ENCODE measurements at regions not wholly inside any gene's neighbourhood (a gene's known extent, or its start where the extent isn't known, plus 50 kb on each side); places are given as distances from the start of the nearest gene placed in this dataset.
"Not testable (repeated sequence)": the region's sequence is repeated elsewhere in the genome, so short reads cannot be mapped to it uniquely, and the experiment has no call there.

DNA sequence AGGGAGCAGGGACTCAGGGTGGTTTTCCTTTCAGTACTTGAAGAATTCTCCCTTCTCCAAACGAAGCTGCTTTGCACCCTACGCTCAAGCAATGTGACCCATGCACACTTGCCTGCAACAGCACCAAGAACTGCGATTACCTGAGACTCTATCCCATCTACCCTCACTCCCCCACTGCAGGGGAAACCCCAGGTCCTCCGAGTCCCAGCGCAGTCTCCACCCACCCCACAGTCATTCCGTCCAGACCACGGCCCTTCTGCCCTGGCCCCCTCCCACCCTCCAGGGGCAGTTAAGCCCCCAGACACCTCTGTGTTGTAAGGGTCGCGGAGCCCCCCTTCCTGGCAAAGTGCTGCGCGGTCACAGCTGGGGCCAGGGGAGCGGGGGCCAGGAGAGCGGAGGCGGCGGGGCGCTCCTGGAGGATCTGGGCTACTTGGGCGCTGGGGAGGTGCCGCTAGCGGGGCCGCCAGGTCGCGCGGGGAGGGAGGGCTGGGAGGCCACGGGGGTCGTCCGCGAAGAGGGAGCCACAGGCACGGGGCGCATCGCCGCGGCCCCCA lies 59.9 kb upstream of the MSMB start:
- not testable (repeated sequence) for H3K4me1 ChIP-seq (ENCODE audit: control insufficient read depth in 3 of 3, insufficient read depth in 2 of 3, low read depth in 1 of 3, low read length in 2 of 3); H3K9me3 ChIP-seq (ENCODE audit: control insufficient read depth in 2 of 2, insufficient read depth in 1 of 2, low read depth in 1 of 2, low read length in 1 of 2); H3K36me3 ChIP-seq (ENCODE audit: control insufficient read depth in 3 of 3, insufficient read depth in 2 of 3, low read depth in 1 of 3, low read length in 3 of 3); FAIRE-seq
- H3K27ac ChIP-seq (ENCODE audit: low read depth in 1 of 3, low read length in 2 of 3): peak overlapping the region in 1 of 3 donors; percentile 24
- peaks cover 0 to 12% (median 2%) of the 10 kb centered on the region in 3 donors for H3K27me3 ChIP-seq (ENCODE audit: control insufficient read depth in 3 of 3, insufficient read depth in 3 of 3, low read length in 3 of 3)
- peak in 1 of 2 donors; percentile 52 for DNase-seq
- 1 to 2% (median 2%) methylated on average over 15 to 32 of the region's 32 CpGs for WGBS, 3 donors
- peak overlapping the region; percentile 34 to 41 (median 39) for H3K4me3 ChIP-seq (ENCODE audit: low read depth in 1 of 3, low read length in 3 of 3)

DNA sequence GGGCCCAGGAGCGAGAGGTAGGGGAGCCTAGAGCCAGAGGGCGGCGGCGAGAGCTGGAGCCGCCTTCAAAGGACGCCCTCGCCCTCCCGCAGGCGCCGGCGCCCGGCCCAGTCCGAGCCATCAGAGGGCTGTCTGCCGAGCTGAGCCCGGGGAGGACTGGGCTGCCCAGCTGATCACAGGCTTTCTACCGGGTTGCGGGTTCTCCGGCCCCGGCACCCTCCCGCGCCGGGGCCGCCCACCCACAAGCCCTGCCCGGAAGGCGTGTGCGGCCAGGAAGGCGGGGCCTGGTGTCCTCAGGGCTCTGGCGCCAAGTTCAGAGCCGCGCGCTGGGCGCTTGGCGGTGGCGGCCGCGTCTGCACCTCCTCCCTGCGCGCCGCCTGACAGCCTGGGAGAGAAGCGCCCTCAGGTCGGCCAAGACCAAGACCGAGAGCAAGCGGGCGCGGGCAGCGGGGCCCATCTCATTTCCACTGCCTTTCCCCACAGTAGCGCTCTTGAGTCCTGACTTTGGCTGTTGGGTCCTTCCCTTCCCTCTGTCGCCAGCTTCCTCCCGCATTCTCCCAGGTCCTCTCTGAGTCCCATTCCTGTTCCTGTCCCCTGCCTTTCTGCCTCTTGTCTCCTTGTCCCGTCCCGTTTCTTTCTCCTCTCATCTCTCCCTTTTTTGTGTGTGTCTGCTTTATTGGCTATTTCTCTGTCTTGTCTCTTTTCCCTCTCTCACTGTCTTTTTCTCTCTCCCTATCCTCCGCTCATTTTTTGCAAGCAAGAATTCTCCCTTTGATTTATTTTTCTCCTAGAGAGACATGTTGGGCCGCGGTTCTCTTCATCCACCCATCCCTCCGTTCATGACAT lies 60.6 kb upstream of the MSMB start:
- H3K4me3 ChIP-seq (ENCODE audit: low read depth in 1 of 3, low read length in 3 of 3): peak overlapping the region; percentile 34 to 41 (median 39)
- H3K27me3 ChIP-seq (ENCODE audit: control insufficient read depth in 3 of 3, insufficient read depth in 3 of 3, low read length in 3 of 3): peaks cover 0 to 12% (median 2%) of the 10 kb centered on the region in 3 donors
- H3K27ac ChIP-seq (ENCODE audit: low read depth in 1 of 3, low read length in 2 of 3): peak overlapping the region in 1 of 3 donors; percentile 24
- no peaks in the 10 kb centered on the region for H3K36me3 ChIP-seq (ENCODE audit: control insufficient read depth in 3 of 3, insufficient read depth in 2 of 3, low read depth in 1 of 3, low read length in 3 of 3)
- FAIRE-seq (no peak), DNase-seq (peak; percentile 71)
- no peaks in the 10 kb centered on the region for H3K9me3 ChIP-seq (ENCODE audit: control insufficient read depth in 2 of 2, insufficient read depth in 1 of 2, low read depth in 1 of 2, low read length in 1 of 2)
- 3 to 6% (median 6%) methylated on average over 25 to 55 of the region's 55 CpGs for WGBS, 3 donors
- peaks cover 0 to 5% (median 0%) of the 10 kb centered on the region in 3 donors for H3K4me1 ChIP-seq (ENCODE audit: control insufficient read depth in 3 of 3, insufficient read depth in 2 of 3, low read depth in 1 of 3, low read length in 2 of 3)

DNA sequence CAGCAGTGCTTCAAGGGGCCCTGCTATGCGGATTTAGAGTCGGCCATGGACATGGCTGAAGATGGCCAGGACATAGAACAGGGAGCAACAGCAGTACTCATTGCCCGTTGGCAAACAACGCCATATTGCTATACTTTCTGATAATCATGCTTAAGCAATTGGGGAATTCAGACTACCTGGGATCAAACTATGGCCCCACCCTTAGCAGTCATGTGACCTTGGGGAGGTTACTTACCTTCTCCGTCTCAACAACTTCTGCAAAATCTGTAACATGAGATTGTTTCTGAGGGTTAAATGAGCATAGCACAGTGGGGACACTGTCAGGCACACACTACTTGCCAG lies 62.1 kb upstream of the MSMB start:
- peaks cover 0 to 12% (median 2%) of the 10 kb centered on the region in 3 donors for H3K27me3 ChIP-seq (ENCODE audit: control insufficient read depth in 3 of 3, insufficient read depth in 3 of 3, low read length in 3 of 3)
- H3K4me1 ChIP-seq (ENCODE audit: control insufficient read depth in 3 of 3, insufficient read depth in 2 of 3, low read depth in 1 of 3, low read length in 2 of 3); FAIRE-seq; H3K36me3 ChIP-seq (ENCODE audit: control insufficient read depth in 3 of 3, insufficient read depth in 2 of 3, low read depth in 1 of 3, low read length in 3 of 3); H3K4me3 ChIP-seq (ENCODE audit: low read depth in 1 of 3, low read length in 3 of 3); DNase-seq; H3K9me3 ChIP-seq (ENCODE audit: control insufficient read depth in 2 of 2, insufficient read depth in 1 of 2, low read depth in 1 of 2, low read length in 1 of 2); H3K27ac ChIP-seq (ENCODE audit: low read depth in 1 of 3, low read length in 2 of 3): not testable (repeated sequence)
- 66 to 74% (median 71%) methylated on average over 4 of the region's 5 CpGs for WGBS, 3 donors

DNA sequence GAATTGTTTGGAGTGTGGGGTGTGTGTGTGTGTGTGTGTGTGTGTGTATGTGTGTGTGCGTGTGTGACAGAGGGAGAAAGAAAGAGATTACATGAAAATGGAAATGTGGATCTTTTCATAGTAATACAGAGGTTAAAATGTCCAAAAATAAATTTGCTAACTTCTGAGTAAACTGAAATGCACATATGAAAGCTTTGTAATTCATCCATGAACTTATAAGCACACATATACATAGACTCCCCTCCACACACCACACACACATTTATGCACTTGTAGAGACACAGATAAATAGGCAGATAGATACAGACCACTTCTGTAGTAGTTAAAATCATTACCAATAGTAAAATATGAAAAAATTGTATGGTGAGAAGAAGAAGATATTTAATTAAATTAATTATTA lies 108.2 kb upstream of the MSMB start:
- not testable (repeated sequence) for H3K9me3 ChIP-seq (ENCODE audit: control insufficient read depth in 2 of 2, insufficient read depth in 1 of 2, low read depth in 1 of 2, low read length in 1 of 2); H3K4me1 ChIP-seq (ENCODE audit: control insufficient read depth in 3 of 3, insufficient read depth in 2 of 3, low read depth in 1 of 3, low read length in 2 of 3); H3K27me3 ChIP-seq (ENCODE audit: control insufficient read depth in 3 of 3, insufficient read depth in 3 of 3, low read length in 3 of 3); FAIRE-seq; H3K36me3 ChIP-seq (ENCODE audit: control insufficient read depth in 3 of 3, insufficient read depth in 2 of 3, low read depth in 1 of 3, low read length in 3 of 3); DNase-seq; H3K4me3 ChIP-seq (ENCODE audit: low read depth in 1 of 3, low read length in 3 of 3); H3K27ac ChIP-seq (ENCODE audit: low read depth in 1 of 3, low read length in 2 of 3)
- WGBS, 3 donors: 87 to 100% methylated on average over 1 of the region's 1 CpG; no CpG with 5 or more reads in 1 of the 3 donors

DNA sequence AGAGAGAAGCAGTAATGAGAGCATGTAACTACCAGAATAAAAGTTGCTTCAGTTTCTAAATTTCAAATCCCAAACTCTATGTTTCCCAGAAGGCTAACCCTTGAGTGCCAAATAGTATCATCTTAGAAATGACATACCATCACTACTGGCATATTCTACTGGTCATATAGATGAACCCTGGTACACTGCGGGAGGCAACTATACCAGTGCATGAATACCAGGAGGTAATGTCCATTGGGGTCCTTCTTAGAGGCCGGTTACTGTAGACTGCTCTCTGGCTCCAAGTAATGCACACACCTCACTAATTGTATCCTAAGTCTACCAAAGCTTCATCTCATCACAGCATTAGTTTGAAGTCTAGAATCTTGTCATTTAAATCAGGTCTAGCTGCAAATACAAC lies 108.6 kb upstream of the MSMB start:
- not testable (repeated sequence) for H3K27ac ChIP-seq (ENCODE audit: low read depth in 1 of 3, low read length in 2 of 3); H3K9me3 ChIP-seq (ENCODE audit: control insufficient read depth in 2 of 2, insufficient read depth in 1 of 2, low read depth in 1 of 2, low read length in 1 of 2); H3K4me3 ChIP-seq (ENCODE audit: low read depth in 1 of 3, low read length in 3 of 3); H3K36me3 ChIP-seq (ENCODE audit: control insufficient read depth in 3 of 3, insufficient read depth in 2 of 3, low read depth in 1 of 3, low read length in 3 of 3); H3K4me1 ChIP-seq (ENCODE audit: control insufficient read depth in 3 of 3, insufficient read depth in 2 of 3, low read depth in 1 of 3, low read length in 2 of 3); H3K27me3 ChIP-seq (ENCODE audit: control insufficient read depth in 3 of 3, insufficient read depth in 3 of 3, low read length in 3 of 3); DNase-seq; FAIRE-seq
- WGBS, 3 donors: 91 to 95% (median 95%) methylated on average over 2 of the region's 2 CpGs

DNA sequence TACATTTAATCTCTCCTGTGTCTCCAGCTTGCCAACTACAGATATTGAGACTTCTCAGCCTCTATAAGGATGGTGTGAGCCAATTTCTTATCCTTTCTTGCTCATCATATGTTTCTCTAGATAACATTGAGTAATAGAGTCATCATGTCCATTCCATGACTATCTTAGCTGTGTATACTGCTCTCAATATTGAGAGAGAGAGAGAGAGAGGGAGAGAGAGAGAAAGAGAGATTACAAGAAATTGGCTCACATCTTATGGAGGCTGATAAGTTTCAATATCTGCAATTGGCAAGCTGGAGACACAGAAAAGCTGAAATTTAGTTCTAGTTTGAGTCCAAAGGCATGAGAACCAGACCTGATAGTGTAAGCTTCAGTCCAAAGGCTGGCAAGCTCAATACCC lies 110.8 kb upstream of the MSMB start:
- not testable (repeated sequence) for H3K4me3 ChIP-seq (ENCODE audit: low read depth in 1 of 3, low read length in 3 of 3); H3K4me1 ChIP-seq (ENCODE audit: control insufficient read depth in 3 of 3, insufficient read depth in 2 of 3, low read depth in 1 of 3, low read length in 2 of 3); H3K9me3 ChIP-seq (ENCODE audit: control insufficient read depth in 2 of 2, insufficient read depth in 1 of 2, low read depth in 1 of 2, low read length in 1 of 2); H3K27ac ChIP-seq (ENCODE audit: low read depth in 1 of 3, low read length in 2 of 3); H3K27me3 ChIP-seq (ENCODE audit: control insufficient read depth in 3 of 3, insufficient read depth in 3 of 3, low read length in 3 of 3); H3K36me3 ChIP-seq (ENCODE audit: control insufficient read depth in 3 of 3, insufficient read depth in 2 of 3, low read depth in 1 of 3, low read length in 3 of 3); DNase-seq; FAIRE-seq

DNA sequence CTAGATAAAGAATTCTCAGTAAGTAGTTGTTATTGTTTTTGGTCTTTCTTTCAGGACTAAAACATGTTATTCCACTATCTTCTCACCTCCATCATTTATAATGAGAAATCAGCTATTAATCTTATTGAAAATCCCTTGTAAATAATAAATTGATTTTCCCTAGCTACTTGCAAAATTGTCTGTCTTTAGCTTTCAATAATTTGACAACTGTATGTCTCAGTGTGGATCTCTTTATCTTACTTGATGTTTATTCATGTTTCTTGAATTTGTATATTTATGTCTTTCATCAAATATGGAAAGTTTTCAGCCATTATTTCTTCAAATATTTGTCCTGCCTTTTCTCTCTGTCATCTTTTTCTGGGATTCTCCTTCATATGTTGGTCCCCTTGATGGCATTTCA lies 117.1 kb upstream of the ANTXRL start:
- DNase-seq (no peak), FAIRE-seq (no peak)
- Histone ChIP-seq H3K4me1 (ENCODE audit: control insufficient read depth in 3 of 3, insufficient read depth in 2 of 3, low read depth in 1 of 3, low read length in 2 of 3) (no peaks in the 10 kb centered on the region), H3K36me3 (ENCODE audit: control insufficient read depth in 3 of 3, insufficient read depth in 2 of 3, low read depth in 1 of 3, low read length in 3 of 3) (no peaks in the 10 kb centered on the region), H3K4me3 (ENCODE audit: low read depth in 1 of 3, low read length in 3 of 3) (no peak overlapping the region), H3K9me3 (ENCODE audit: control insufficient read depth in 2 of 2, insufficient read depth in 1 of 2, low read depth in 1 of 2, low read length in 1 of 2) (no peaks in the 10 kb centered on the region), H3K27ac (ENCODE audit: low read depth in 1 of 3, low read length in 2 of 3) (no peak overlapping the region), H3K27me3 (ENCODE audit: control insufficient read depth in 3 of 3, insufficient read depth in 3 of 3, low read length in 3 of 3) (peaks cover 0 to 2% (median 0%) of the 10 kb centered on the region in 3 donors)

DNA sequence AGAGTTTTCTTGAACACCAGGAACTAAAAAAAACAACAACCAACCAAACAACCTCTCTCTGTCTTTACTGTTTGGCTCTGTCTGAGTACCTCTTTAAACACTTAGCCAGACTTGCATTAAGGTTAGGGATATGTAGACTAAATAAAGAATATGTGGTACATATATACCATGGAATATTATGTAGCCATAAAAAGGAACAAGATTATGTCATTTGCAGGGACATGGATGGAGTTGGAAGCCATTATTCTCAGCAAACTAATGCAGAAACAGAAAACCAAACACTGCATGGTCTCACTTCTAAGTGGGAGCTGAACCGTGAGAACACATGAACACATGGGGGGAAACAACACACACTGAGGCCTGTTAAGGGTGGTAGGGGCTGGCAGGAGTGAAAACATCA lies 116.0 kb upstream of the ANTXRL start:
- Histone ChIP-seq H3K4me1 (ENCODE audit: control insufficient read depth in 3 of 3, insufficient read depth in 2 of 3, low read depth in 1 of 3, low read length in 2 of 3) (no peaks in the 10 kb centered on the region), H3K36me3 (ENCODE audit: control insufficient read depth in 3 of 3, insufficient read depth in 2 of 3, low read depth in 1 of 3, low read length in 3 of 3) (no peaks in the 10 kb centered on the region), H3K27ac (ENCODE audit: low read depth in 1 of 3, low read length in 2 of 3) (no peak overlapping the region), H3K27me3 (ENCODE audit: control insufficient read depth in 3 of 3, insufficient read depth in 3 of 3, low read length in 3 of 3) (no peaks in the 10 kb centered on the region), H3K9me3 (ENCODE audit: control insufficient read depth in 2 of 2, insufficient read depth in 1 of 2, low read depth in 1 of 2, low read length in 1 of 2) (no peaks in the 10 kb centered on the region), H3K4me3 (ENCODE audit: low read depth in 1 of 3, low read length in 3 of 3) (no peak overlapping the region)
- 85 to 100% (median 95%) methylated on average over 1 of the region's 1 CpG for WGBS, 3 donors
- FAIRE-seq (no peak), DNase-seq (no peak)
